ENCODE measurements at regions not wholly inside any gene's neighbourhood (a gene's known extent, or its start where the extent isn't known, plus 50 kb on each side); places are given as distances from the start of the nearest gene placed in this dataset.

GRCh38 chr5:152501294-152501693 is 96.2 kb upstream of the NMUR2 start:
- no peak overlapping the region for H2AFZ ChIP-seq (ENCODE audit: low read depth, low read length)
- TF ChIP-seq EZH2 (IDR thresholded peaks at IDR 0.05; ENCODE audit: borderline replicate concordance, low read depth, low read length, severe bottlenecking) (no peak), CTCF (IDR thresholded peaks at IDR 0.05; ENCODE audit: borderline replicate concordance, extremely low read depth, low read length, poor library complexity, severe bottlenecking) (no peak)
- no peaks in the 10 kb centered on the region for H3K36me3 ChIP-seq (ENCODE audit: insufficient read depth, low read length)
- no peaks in the 10 kb centered on the region for H4K20me1 ChIP-seq (ENCODE audit: insufficient read depth, low read length)
- no peak for DNase-seq
- no peak overlapping the region for H3K9ac ChIP-seq (ENCODE audit: low read depth, low read length)
- ATAC-seq (ENCODE audit: insufficient read depth, low read depth), result no peak
- no peak overlapping the region for H3K27ac ChIP-seq (ENCODE audit: low read length)
- H3K79me2 ChIP-seq (ENCODE audit: insufficient read depth, low read length), result no peaks in the 10 kb centered on the region
- H3K27me3 ChIP-seq (ENCODE audit: insufficient read depth, low read length, poor library complexity), result no peaks in the 10 kb centered on the region
- H3K4me1 ChIP-seq (ENCODE audit: insufficient read depth, low read length), result no peaks in the 10 kb centered on the region
- H3K4me3 ChIP-seq (ENCODE audit: low read depth in 1 of 2, low read length in 2 of 2), result no peak overlapping the region
- H3K4me2 ChIP-seq (ENCODE audit: insufficient read depth, low read length), result no peak overlapping the region
- no peaks in the 10 kb centered on the region for H3K9me3 ChIP-seq (ENCODE audit: insufficient read depth, low read length, severe bottlenecking)

- TF ChIP-seq EZH2 (IDR thresholded peaks at IDR 0.05; ENCODE audit: borderline replicate concordance, low read depth, low read length, severe bottlenecking) (no peak), CTCF (IDR thresholded peaks at IDR 0.05; ENCODE audit: borderline replicate concordance, extremely low read depth, low read length, poor library complexity, severe bottlenecking) (no peak)
- Histone ChIP-seq H2AFZ (ENCODE audit: low read depth, low read length) (no peak overlapping the region), H3K27me3 (ENCODE audit: insufficient read depth, low read length, poor library complexity) (no peaks in the 10 kb centered on the region), H4K20me1 (ENCODE audit: insufficient read depth, low read length) (no peaks in the 10 kb centered on the region), H3K4me1 (ENCODE audit: insufficient read depth, low read length) (no peaks in the 10 kb centered on the region), H3K36me3 (ENCODE audit: insufficient read depth, low read length) (no peaks in the 10 kb centered on the region), H3K4me2 (ENCODE audit: insufficient read depth, low read length) (no peak overlapping the region), H3K9me3 (ENCODE audit: insufficient read depth, low read length, severe bottlenecking) (no peaks in the 10 kb centered on the region), H3K9ac (ENCODE audit: low read depth, low read length) (no peak overlapping the region), H3K27ac (ENCODE audit: low read length) (no peak overlapping the region), H3K4me3 (ENCODE audit: low read depth in 1 of 2, low read length in 2 of 2) (no peak overlapping the region), H3K79me2 (ENCODE audit: insufficient read depth, low read length) (no peaks in the 10 kb centered on the region)
- DNase-seq (no peak), ATAC-seq (ENCODE audit: insufficient read depth, low read depth) (no peak)
Observed at GRCh38 chr5:152503206-152503605, 98.1 kb upstream of the NMUR2 start.

GRCh38 chr5:152505442-152506042 is 100.5 kb upstream of the NMUR2 start:
- no peak for TF ChIP-seq EZH2 (IDR thresholded peaks at IDR 0.05; ENCODE audit: borderline replicate concordance, low read depth, low read length, severe bottlenecking)
- peak; percentile 80 for TF ChIP-seq CTCF (IDR thresholded peaks at IDR 0.05; ENCODE audit: borderline replicate concordance, extremely low read depth, low read length, poor library complexity, severe bottlenecking)
- ATAC-seq (ENCODE audit: insufficient read depth, low read depth), result peak; percentile 75
- Histone ChIP-seq H3K4me3 (ENCODE audit: low read depth in 1 of 2, low read length in 2 of 2) (no peak overlapping the region), H3K27me3 (ENCODE audit: insufficient read depth, low read length, poor library complexity) (no peaks in the 10 kb centered on the region), H3K36me3 (ENCODE audit: insufficient read depth, low read length) (no peaks in the 10 kb centered on the region), H3K27ac (ENCODE audit: low read length) (no peak overlapping the region), H4K20me1 (ENCODE audit: insufficient read depth, low read length) (no peaks in the 10 kb centered on the region), H3K4me2 (ENCODE audit: insufficient read depth, low read length) (no peak overlapping the region), H3K9me3 (ENCODE audit: insufficient read depth, low read length, severe bottlenecking) (no peaks in the 10 kb centered on the region), H2AFZ (ENCODE audit: low read depth, low read length) (no peak overlapping the region), H3K4me1 (ENCODE audit: insufficient read depth, low read length) (no peaks in the 10 kb centered on the region), H3K79me2 (ENCODE audit: insufficient read depth, low read length) (no peaks in the 10 kb centered on the region), H3K9ac (ENCODE audit: low read depth, low read length) (no peak overlapping the region)
- peak; percentile 37 for DNase-seq

All from DND-41 (cell line).